GM23248 (cell line): ENCODE measurements at regions not wholly inside any gene's neighbourhood (a gene's known extent, or its start where the extent isn't known, plus 50 kb on each side); places are given as distances from the start of the nearest gene placed in this dataset.

ENCODE experiments used
- EZH2 ChIP-seq: fragments of 200-600 bp; sonication (generic); IDR thresholded peaks from 2 replicates; pipeline ENCODE4 v1.6.1; 2018; ENCODE audit warnings: antibody characterized with exemption, mild to moderate bottlenecking; ENCODE audit not compliant: insufficient read depth, poor library complexity, severe bottlenecking
- EZH2phosphoT487 ChIP-seq: fragments of 200-600 bp; sonication (generic); IDR thresholded peaks from 2 replicates; pipeline ENCODE4 v1.6.1; 2018; ENCODE audit warnings: antibody characterized with exemption, moderate library complexity, mild to moderate bottlenecking, low read depth; ENCODE audit not compliant: insufficient read depth

GRCh38 chr10:76769582-76769981 is 868.0 kb downstream of the KCNMA1 start:
- TF ChIP-seq EZH2 (no peak), EZH2phosphoT487 (no peak)
